ENCODE measurements at regions not wholly inside any gene's neighbourhood (a gene's known extent, or its start where the extent isn't known, plus 50 kb on each side); places are given as distances from the start of the nearest gene placed in this dataset.
A peak's percentile ranks its signal among the peaks of the same experiment; 100 is the strongest.

DNA sequence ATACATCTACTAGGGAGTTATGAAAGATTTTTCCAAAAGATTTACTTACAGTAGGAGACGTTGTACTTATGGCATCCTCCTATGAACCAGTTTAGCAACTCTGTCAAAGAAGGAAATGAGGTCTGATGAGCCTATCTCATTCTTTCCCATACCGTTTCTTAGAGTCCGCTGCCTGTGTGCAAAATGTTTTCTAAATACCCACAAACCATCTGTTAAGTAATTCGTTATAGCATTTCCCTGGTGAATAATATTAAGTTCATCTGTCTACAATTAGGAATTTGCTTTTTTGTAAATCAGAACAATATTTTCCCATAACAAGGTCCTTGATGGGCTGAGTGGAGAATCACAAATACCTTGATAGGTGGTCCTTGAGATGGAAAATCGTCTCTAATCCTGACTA lies 178.8 kb upstream of the TMTC4 start:
- DNase-seq: no peak

DNA sequence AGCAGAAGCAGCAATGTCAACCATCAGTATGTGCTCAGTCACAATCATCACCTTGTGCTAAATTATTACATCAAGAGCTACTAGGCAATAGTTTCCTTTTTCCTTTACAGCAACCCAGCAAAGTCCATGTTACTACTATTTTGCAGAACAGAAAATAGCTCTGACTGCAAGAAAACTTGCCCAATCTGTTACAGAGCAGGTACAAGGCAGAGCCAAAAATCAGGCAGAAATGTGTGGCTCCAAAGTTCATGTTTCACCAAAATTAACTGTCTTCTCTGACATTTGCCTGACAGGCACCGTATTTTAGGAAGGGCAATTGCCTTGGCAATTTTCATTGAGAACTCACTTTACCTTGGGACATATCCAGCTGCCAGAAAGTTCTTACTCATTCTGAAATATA lies 177.6 kb upstream of the TMTC4 start:
- no peak for DNase-seq

DNA sequence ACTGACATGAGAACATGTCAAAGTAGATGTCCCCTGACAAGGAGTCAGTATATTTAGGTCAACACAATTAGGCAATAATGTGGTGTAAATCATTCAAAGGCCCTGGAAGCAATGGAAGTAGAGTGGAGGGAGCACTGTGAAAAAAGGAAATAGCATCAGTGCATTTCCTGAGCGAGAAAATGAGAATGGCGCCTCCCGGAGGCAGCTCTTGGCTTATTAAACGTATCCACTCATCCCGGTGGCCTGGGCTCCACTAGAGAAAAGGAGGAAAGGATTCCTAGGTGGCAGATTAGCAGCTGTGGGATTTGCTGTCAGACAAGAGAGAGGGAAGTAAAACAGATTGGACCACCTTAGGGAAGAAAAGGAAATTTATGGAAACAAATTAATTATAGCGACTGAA lies 173.7 kb upstream of the TMTC4 start:
- DNase-seq: no peak

DNA sequence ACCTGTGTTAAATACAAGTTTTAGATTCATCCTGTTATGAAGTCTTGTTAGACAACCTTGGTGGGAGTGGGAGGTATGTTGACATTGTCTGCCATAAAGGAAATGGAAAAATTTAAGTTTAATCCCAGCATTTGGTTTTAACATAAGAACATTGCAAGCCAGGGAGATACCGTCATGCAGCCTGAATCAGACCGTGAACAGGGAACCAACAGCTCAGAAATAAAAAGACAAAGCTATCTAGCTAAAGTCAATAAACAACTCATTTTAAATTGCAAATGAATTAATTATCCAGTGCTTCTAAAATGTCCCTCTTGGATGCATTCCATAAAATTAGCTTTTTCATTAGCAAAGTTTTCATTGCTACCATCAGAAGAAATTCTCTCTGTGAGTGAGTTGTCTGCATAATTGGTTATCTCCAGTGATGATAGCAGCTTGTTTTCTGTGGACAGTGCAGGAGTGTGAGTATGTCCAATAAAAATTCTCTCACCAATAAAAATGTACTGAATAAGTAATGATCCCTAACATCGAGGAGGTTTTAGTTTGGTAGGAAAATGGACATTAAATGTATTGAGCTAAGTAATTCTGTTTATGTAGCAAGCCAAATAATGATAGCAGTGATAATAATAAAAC lies 170.6 kb upstream of the TMTC4 start:
- no peak for DNase-seq

DNA sequence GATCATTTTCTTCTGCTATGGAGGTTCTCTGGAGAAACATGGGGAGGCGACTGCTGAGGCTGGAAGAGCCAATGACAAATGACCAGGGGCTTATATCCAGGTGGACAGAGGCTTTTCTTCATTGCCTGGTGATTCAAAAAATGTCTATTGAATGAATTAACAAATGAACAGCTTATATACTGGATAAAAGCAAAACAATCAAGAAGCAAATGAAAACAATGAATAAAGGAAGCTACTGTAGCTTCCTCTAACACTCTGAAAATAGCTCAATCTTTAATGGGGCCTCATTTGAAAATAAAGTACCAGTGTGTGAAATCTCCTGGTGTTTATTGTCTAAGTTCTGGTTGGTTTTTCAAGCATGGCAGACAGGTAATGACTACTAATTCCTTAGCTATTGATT lies 167.5 kb upstream of the TMTC4 start:
- DNase-seq: no peak

DNA sequence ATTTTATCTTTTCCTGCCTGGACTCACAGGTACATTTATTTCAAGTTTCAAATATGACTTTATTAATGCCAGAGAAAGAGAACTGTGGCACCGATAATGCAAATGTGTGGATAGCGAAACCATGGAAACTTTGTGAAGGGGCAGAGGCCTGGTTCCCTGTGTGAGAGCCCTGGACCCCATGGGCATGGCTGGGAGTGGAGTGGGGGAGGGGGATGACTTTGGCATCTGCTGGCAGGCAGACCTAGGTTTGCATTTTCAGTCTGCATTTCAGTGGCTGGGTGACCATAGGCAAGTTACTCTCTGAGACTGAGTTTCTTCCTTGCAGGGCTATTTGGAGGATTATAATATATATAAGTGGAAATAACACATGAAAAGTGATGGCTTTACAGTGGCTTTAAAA lies 163.8 kb upstream of the TMTC4 start:
- DNase-seq: no peak

DNA sequence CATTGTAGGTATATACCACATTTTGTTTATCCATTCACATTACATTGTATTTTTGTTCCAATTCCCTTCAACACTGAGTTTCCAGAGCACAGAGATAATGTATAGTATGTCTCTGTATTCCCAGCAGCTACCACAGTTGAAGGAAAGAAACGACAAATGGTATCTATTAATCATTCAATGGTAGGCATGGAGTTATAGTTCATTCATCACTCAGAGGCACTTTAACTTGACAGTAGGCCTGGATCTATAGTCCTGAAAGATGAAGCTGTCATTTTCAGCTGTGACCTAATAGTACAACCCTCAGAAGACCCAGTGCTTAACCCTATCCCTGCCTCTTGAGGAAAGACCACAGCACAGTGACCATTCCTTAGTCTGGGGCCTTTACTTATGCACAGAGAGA lies 163.0 kb upstream of the TMTC4 start:
- DNase-seq: no peak

DNA sequence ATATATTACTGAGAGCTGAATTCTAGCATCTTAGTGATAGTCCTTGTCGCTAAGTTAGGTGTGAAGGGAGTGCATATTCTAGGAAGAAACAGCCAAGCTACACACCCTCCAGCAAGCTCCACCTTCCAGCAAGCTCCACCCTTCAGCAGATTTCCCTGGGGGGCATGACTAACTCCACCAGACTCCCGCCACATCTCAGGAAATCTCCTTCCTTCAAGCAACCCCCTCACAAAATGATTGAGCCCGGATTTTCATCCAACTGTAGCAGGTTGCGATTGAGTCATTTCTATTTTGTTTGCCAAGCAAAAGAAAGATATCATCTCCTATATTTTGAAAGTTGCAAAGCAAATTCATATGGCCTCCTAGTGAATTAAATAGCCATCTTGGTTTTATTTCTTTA lies 162.1 kb upstream of the TMTC4 start:
- peak; percentile 18 for DNase-seq

DNA sequence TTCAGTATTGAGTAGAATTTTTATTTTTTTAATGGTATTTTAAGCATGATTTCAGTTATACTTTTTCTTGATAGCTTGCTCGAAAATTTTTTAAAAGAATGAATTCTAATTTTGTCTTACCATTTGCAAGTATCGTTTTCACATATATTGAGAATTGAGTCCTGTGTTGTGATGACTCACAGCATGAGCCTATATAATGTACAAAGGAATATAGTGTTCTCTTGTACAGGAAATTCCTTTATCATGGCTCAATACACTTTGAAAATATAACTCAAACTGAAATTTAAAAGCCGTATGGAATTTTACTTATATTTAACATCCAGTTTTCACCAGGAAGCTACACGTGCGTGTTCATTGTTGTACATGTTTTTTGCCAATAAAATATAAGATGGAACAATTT lies 161.1 kb upstream of the TMTC4 start:
- no peak for DNase-seq

DNA sequence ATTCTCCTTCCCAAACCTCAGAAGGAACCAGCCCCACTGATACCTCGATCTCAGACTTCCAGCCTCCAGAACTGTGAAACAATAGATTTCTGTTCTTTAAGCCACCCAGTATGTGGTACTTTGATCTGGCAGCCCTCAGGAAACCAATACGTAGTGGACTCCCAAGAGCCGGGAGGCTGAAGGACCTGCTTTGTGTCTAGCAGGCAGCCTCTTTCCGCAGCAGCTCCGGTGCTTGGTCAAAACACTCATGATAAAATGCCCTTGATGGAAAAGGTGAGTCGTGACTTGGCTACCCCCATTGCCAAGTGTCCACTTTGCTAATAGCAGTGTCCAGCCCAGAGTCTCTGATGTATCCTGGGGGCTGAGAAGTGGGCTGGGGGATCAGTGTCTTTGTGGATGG lies 158.8 kb upstream of the TMTC4 start:
- no peak for DNase-seq

DNA sequence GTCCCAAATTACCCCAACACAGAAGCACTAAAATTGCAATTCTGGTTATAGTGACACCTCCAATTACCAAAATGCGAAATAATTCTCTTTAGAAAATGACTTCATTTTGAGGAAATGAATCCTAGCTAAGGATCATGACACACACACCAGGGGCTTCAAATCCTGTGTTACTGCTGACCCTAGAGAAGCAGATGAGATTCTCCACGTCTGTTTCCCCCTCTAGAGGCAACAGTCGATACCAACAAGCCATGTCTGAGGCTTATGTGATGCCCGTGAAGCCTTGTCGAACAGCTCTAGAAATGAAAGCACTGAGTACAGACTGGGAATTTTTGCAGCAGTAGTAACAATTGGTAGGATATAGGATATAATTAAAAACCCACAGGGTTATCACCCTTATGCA lies 153.6 kb upstream of the TMTC4 start:
- DNase-seq: no peak

DNA sequence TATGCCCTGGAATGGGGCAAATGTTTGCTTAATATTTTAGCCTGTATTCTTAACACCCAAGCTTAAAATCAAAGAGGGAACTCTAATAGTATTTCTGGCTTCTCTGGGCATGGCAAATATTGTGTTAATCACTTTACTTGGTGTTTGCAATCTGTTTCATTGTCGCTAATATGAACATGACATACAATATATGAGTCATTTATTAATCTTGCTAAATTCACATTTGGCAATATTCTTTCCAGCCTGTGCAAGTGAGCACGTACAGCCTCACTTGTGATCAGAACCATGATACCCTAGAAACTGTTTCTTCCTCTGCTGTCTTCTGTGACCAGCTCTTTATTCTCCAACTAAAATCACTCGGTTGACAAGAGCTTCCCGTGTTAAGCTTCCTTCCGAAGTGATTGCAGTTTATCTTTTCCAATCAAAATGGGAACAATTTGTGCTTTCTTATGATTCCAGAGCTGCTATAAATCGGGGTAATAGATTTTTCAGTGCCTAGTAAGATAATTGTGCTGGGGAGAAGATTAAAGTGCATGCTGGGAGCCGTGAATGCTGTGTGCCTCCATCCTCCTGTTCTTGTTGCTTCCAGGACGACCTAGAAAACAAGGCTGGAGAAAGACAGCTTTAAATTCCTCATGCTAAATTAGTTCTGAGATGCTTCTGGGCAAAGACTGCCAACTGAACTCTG lies 153.0 kb upstream of the TMTC4 start:
- DNase-seq: peak; percentile 9

DNA sequence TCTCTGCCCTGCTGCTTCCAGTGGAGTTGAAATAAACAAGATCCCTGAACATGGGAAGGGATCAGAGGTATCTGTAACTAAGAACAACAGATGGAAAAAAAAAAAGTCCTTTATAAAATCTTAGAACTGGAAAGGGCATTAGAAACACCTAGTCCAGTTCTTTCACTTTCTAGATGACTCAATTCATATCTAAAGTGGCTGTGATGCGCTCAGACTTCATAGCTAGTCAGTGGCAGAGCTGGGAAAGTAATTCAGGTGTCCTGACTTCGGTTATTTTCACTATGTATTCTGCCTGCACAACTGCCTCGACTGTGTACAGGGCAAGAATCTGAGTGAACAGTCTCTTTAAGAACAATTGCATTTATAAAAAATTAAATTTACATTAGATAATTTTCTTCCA lies 151.8 kb upstream of the TMTC4 start:
- no peak for DNase-seq

DNA sequence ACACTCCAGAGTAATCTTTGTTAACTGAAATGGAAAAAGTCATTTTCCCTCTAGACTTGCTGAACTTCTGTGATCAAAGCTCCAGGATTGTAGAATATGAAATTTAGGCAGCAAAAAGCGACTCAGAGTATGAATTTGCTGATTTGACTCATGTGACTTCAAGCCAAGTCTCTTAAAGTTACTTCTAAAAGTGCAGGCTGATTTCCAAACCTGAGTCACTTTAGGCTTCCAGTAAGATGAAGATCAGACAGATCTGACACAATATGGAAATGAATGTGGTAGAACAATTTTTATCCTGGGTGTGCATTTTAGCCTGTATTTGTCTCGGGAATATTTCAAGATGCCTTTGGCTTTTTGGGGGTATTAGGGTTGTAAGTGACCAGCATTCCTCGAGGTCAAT lies 151.0 kb upstream of the TMTC4 start:
- peak; percentile 78 for DNase-seq

DNA sequence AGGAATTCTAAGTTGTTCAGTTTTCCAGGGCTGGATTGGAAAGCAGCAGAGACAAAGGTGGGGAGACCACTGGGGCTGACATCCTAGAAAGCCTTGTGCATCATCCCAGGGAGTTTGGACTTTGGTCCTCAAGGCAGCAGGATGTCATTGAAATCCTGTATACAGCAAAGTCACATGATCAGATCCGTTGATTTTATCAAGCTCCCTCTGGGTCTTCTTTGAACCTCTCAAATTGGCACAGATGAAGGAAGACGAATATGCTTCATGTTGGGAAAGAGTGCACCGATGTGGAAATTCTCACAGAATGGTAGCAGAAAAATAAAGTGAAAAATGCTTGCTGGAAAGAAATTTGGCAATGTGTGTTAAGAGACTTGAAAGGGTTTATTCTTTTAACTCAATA lies 149.8 kb upstream of the TMTC4 start:
- no peak for DNase-seq

DNA sequence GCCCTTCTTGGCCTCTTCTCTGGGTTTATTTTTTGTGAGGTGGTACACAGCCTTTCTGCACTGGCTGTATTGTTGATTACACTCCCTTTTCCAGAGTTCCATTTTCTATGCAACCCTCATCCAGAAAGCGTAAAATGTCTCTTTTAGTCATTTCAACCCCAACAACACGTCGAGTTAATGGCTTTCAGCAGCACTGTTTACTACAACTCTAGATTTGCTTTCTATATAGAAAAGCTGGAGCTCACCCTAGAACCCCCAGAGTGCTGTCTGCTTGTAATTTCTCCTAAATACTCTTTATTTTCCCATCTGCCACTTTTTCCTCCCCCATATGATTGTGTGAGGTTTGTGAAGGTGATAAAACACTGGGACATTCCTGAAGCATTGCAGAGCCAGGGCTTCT lies 148.9 kb upstream of the TMTC4 start:
- DNase-seq: peak; percentile 28

DNA sequence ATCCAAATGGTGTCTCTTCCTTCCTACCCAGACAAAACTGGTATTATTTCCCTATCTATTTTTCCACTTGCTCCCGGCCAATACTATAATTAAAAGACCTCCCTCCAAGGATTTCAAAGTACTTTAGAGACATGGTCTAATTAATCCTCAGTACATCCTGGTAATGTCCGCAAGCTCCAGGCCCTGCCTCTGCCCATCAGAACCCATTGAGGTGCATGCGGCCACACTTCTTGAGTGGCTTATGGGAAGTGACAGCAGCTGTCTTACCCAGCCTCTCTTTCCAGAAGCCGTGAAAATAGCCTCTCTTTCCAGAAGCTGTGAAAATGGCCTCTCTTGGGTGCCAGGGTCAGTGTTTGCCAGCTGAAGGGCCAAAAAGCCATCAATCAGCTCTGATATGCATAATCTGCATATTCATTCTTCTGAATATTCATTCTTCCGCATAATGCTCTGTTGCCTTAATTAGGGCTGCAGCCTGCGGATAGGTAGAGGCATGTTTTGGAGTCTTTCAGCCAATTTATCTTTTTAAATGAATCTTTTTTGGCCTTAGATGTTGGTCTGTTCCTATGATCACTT lies 148.4 kb upstream of the TMTC4 start:
- no peak for DNase-seq

DNA sequence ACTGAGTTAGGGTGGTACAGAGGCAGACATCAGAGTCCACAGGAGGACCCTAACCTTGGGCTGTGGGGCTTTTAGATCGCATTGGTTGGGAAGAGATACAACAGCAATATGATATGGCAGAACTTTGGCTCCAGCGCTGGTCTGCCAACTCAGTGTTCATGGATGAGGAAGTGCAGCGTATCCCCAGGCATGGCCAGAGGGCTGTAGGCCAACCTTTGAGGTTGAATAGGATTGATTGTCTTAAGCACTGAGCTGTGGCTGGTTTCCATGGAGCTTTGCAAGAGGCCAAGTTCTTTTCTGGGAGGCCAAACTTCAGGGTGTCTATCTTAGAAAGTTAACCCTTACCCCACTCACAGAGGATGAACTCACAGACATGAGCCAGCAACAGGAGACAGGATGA lies 144.1 kb upstream of the TMTC4 start:
- no peak for DNase-seq

DNA sequence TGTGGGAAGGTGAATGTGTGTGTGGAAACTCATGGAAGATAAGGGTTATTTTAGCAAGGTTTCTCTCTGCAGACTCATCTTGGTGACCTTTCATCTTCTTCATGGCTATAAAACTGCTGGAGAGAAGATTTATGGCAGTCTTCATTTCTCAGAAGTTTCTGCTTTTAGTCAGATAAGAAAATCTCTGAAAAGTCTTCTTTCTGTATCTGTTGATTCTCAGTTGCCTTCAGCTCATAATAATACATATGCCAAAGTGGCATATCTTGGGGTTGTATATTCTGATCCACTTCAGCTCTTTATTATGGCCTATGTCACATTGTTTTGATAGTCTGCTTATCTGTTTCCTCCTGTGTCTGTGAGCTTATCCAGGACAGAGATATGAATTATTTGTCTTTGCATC lies 143.3 kb upstream of the TMTC4 start:
- no peak for DNase-seq

DNA sequence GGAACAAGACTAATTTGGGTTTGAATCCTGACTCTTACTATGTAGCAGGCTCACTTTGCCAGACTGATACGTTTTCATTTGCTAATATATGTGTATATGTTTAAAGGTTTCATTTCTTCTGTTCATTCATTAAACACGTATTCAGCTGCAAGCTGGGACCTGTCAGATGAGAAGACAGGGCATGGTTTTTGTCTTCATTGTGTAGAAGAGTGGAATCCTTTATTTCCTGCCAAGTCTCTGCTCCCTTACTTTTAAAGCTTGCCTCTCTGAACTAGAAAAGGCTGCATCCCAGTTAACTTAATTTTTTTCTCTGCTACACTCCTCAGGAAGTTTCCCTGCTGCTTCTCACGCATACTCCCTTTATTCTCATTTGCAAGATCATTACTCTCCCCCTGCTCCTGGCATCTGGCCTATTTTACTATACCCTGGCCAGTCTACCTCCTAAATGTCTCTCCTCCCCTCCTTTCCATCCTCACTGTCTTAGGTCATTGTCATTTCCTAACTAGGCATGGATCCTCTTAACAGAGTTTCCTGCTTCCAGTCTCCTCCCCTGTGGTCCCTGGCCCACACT lies 141.0 kb upstream of the TMTC4 start:
- DNase-seq: no peak

DNA sequence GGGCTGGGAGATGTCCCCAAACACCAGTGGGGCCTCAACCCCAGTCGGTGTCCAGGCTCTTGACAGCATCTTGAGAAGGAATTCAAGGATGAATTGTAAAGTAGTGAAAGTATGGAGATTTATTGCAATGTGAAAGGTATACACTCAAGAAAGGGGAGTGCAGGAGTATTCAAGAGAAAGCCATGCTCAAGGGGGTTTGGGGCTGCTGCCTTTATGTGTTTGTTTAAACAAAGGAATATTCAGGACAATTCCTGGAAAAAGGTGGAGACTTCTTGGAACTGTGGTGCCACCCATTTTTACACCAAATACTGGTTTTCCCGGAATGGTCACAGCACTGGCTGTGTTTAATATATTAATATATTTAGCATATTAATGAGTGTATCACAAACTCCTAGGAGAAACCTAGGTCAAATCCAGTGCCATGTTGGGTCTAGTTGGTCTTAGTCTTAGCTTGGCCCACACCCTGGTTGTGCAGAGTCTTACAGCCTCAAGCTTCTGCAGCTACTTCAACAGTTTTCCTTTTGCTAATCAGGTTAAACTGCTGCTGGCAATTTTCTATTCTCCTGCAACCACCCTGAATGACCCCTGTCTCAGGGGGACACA lies 138.5 kb upstream of the TMTC4 start:
- no peak for DNase-seq

DNA sequence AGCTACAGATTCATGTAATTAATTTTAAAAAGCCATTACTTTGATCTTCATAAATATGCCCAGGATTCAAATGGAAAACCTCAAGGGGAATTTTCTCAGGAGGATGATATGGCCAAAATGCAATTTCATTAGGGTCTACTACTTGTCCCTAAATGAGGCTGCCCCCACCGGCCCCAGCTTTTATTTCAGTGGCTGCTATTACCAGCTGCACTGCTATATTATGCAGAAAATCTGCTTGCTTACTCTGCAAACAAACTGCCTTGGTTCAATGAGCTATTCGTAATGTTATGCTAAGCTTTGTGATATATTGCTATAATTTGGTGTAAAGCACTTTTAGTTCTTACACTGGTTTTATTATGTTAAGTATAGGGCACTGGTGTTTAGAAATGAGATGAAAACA lies 137.3 kb upstream of the TMTC4 start:
- DNase-seq: no peak

DNA sequence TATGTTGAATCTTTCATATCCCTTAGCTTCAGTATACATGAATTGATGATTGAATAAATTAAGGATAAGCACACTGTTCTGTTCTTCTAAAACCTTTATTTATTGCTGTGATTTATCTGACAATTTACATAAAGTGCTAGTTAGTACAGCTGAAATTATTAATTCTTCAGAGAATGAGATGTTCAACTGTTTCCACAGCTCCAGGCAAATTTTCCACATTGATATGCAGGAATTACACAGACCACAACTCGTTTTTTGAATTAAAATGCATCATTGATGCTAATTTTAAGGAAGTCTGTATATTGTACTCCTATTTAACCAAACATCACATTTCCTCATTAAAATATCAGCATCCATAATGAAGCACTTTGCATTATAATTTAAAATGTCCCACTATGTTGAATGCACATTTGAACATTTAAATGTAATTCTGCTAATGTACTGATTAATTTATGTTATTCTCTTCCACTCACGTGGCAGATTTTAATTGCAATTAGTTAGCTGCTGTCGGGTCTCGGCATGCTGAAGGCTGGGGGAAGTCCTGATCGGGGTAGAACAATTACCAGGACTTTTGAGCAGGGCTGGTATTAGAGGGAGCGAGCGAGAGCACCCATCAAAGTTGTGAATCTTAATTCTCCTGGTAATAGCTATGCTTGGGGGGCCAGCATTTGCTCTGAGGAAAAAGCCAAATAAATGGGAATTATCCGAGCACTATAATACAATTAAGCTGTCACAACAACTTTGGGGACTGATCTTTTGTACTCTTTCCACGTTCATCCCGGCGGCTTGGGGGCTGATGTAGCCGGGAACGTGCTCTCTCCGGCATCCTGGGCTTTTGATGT lies 136.7 kb upstream of the TMTC4 start:
- no peak for DNase-seq

Data from fibroblast of upper back skin (primary cell).